IMR-90 (cell line): ENCODE measurements at regions not wholly inside any gene's neighbourhood (a gene's known extent, or its start where the extent isn't known, plus 50 kb on each side); places are given as distances from the start of the nearest gene placed in this dataset.

Experiments
- ATAC-seq: fragments of 200-7000 bp; cut with Tn5 transposase; 2 replicates; pipeline ENCODE4 v1.9.1; 2020; ENCODE audit warnings: low read depth, mild to moderate bottlenecking, moderate library complexity
- BruUV-seq: library from RNA; stranded (reverse); fragments of 400-500 nt; replicated peaks from 2 replicates; lab custom pipeline; 2021; lab: Mats Ljungman, UMichigan
- CTCF ChIA-PET: fragments of 300-600 bp; formaldehyde crosslinking; extraction: SDS; loops from one replicate; lab custom pipeline; 2021; ENCODE audit warnings: antibody characterized with exemption; lab: Yijun Ruan, JAX
- POLR2A ChIA-PET: fragments of 300-600 bp; sonication (Branson Sonifier 250); formaldehyde crosslinking; loops from one replicate; lab custom pipeline; 2022; ENCODE audit warnings: antibody characterized with exemption; ENCODE audit not compliant: unreplicated experiment; lab: Charles Lee
- DNase-seq: peaks from one replicate; pipeline ENCODE4 v3.0.0; 2013
- H2AFZ ChIP-seq: replicated peaks from 2 replicates; pipeline ENCODE3; 2013; ENCODE audit warnings: low read length, mild to moderate bottlenecking; ENCODE audit not compliant: poor library complexity
- H2AK5ac ChIP-seq: 2 replicates; pipeline ENCODE4 v1.6.1; 2013; ENCODE audit warnings: low read depth, low read length, inconsistent platforms
- H2AK9ac ChIP-seq: replicated peaks from 2 replicates; pipeline ENCODE3; 2013; ENCODE audit warnings: mild to moderate bottlenecking, low read depth, low read length, moderate library complexity; ENCODE audit not compliant: poor library complexity
- H2BK120ac ChIP-seq: 2 replicates; pipeline ENCODE4 v1.6.1; 2013; ENCODE audit warnings: low read depth, low read length, inconsistent platforms
- H2BK15ac ChIP-seq: 3 replicates; pipeline ENCODE4 v1.6.1; 2013; ENCODE audit warnings: low read depth, low read length, inconsistent platforms
- H2BK20ac ChIP-seq: 2 replicates; pipeline ENCODE4 v1.6.1; 2013; ENCODE audit warnings: low read depth, mild to moderate bottlenecking, inconsistent platforms, low read length, moderate library complexity
- H2BK5ac ChIP-seq: 2 replicates; pipeline ENCODE4 v1.6.1; 2013; ENCODE audit warnings: mild to moderate bottlenecking, low read depth, low read length, inconsistent platforms; ENCODE audit not compliant: poor library complexity, severe bottlenecking
- H3K14ac ChIP-seq: replicated peaks from 2 replicates; pipeline ENCODE4 v1.6.1; 2013; ENCODE audit warnings: low read depth, low read length, inconsistent platforms
- H3K18ac ChIP-seq: 2 replicates; pipeline ENCODE4 v1.6.1; 2013; ENCODE audit warnings: low read depth, low read length, control low read depth
- H3K23ac ChIP-seq: 2 replicates; pipeline ENCODE4 v1.6.1; 2013; ENCODE audit warnings: low read depth, low read length, inconsistent platforms
- H3K27ac ChIP-seq: 2 replicates; pipeline ENCODE4 v1.5.1; 2013; ENCODE audit warnings: mild to moderate bottlenecking, control low read depth, low read length; ENCODE audit not compliant: insufficient read depth
- H3K27me3 ChIP-seq: 2 replicates; pipeline ENCODE4 v1.6.1; 2013; ENCODE audit warnings: low read length; ENCODE audit not compliant: control insufficient read depth, insufficient read depth
- H3K36me3 ChIP-seq: 2 replicates; pipeline ENCODE4 v1.6.1; 2013; ENCODE audit warnings: low read length, mixed read lengths; ENCODE audit not compliant: control insufficient read depth, insufficient read depth
- H3K4ac ChIP-seq: 2 replicates; pipeline ENCODE4 v1.6.1; 2013; ENCODE audit warnings: low read depth, low read length, inconsistent platforms
- H3K4me1 ChIP-seq: 2 replicates; pipeline ENCODE4 v1.6.1; 2013; ENCODE audit warnings: low read length, mixed read lengths; ENCODE audit not compliant: control insufficient read depth, insufficient read depth
- H3K4me2 ChIP-seq: 2 replicates; pipeline ENCODE4 v1.6.1; 2013; ENCODE audit warnings: low read depth, mild to moderate bottlenecking, control low read depth, low read length, moderate library complexity
- H3K4me3 ChIP-seq: 2 replicates; pipeline ENCODE4 v1.5.1; 2013; ENCODE audit warnings: low read depth, mild to moderate bottlenecking, control low read depth, low read length, moderate library complexity; ENCODE audit not compliant: insufficient read depth
- H3K56ac ChIP-seq: 2 replicates; pipeline ENCODE4 v1.6.1; 2013; ENCODE audit warnings: low read length, inconsistent platforms; ENCODE audit not compliant: insufficient read depth; ENCODE audit errors: extremely low read depth
- H3K79me1 ChIP-seq, 2 experiments: 2 replicates each; pipeline ENCODE4 v1.6.1; 2013; ENCODE audit warnings: low read length in 2 of 2, inconsistent platforms in 1 of 2, low read depth in 1 of 2
- H3K9ac ChIP-seq: 2 replicates; pipeline ENCODE4 v1.6.1; 2013; ENCODE audit warnings: low read depth, low read length, control low read depth
- H3K9me1 ChIP-seq: 2 replicates; pipeline ENCODE4 v1.6.1; 2013; ENCODE audit warnings: low read length, inconsistent platforms; ENCODE audit not compliant: insufficient read depth
- H3K9me3 ChIP-seq: 2 replicates; pipeline ENCODE4 v1.6.1; 2013; ENCODE audit warnings: low read length; ENCODE audit not compliant: control insufficient read depth, insufficient read depth
- H4K20me1 ChIP-seq: 2 replicates; pipeline ENCODE4 v1.6.1; 2013; ENCODE audit warnings: low read length, inconsistent platforms; ENCODE audit not compliant: insufficient read depth
- H4K5ac ChIP-seq: 2 replicates; pipeline ENCODE4 v1.6.1; 2013; ENCODE audit warnings: mild to moderate bottlenecking, low read depth, low read length, control low read depth
- H4K8ac ChIP-seq, 2 experiments: 2 replicates each; pipeline ENCODE4 v1.6.1; 2013; ENCODE audit warnings: low read depth in 2 of 2, low read length in 2 of 2, control low read depth in 1 of 2, inconsistent platforms in 1 of 2
- H4K91ac ChIP-seq: 2 replicates; pipeline ENCODE4 v1.6.1; 2013; ENCODE audit warnings: low read depth, low read length, inconsistent platforms; ENCODE audit not compliant: insufficient read depth
- CHD1 ChIP-seq: IDR thresholded peaks from 2 replicates; pipeline ENCODE4 v1.6.1; 2012; ENCODE audit warnings: low read depth, low read length, improper control_type of control experiment
- CTCF ChIP-seq: conservative IDR thresholded peaks from 2 replicates; pipeline ENCODE4 v1.5.1; 2012; ENCODE audit warnings: mild to moderate bottlenecking, low read depth, low read length, improper control_type of control experiment
- FOS ChIP-seq: fragments of 150-350 bp; IDR thresholded peaks from 2 replicates; pipeline ENCODE4 v1.6.1; 2016; ENCODE audit warnings: low read depth, low read length
- MAZ ChIP-seq: IDR thresholded peaks from 2 replicates; pipeline ENCODE4 v1.6.1; 2012; ENCODE audit warnings: low read depth, mild to moderate bottlenecking, low read length, improper control_type of control experiment, moderate library complexity, borderline replicate concordance
- MXI1 ChIP-seq: IDR thresholded peaks from 2 replicates; pipeline ENCODE4 v1.6.1; 2012; ENCODE audit warnings: low read depth, mild to moderate bottlenecking, low read length, moderate library complexity, borderline replicate concordance
- NFE2L2 ChIP-seq: fragments of 150-350 bp; IDR thresholded peaks from 2 replicates; pipeline ENCODE4 v1.6.1; 2016; ENCODE audit warnings: low read depth, mild to moderate bottlenecking, low read length
- POLR2A ChIP-seq: IDR thresholded peaks from 2 replicates; pipeline ENCODE4 v1.6.1; 2012; ENCODE audit warnings: mild to moderate bottlenecking, low read depth, low read length
- RAD21 ChIP-seq: IDR thresholded peaks from 2 replicates; pipeline ENCODE4 v1.6.1; 2012; ENCODE audit warnings: low read length, improper control_type of control experiment
- RFX5 ChIP-seq: IDR thresholded peaks from 2 replicates; pipeline ENCODE4 v1.8.0; 2012; ENCODE audit warnings: low read depth, mild to moderate bottlenecking, low read length, moderate library complexity
- WGBS, 2 experiments: methylation state at CpG; one replicate each; pipeline versions ENCODE4 v1.1.5 to v1.1.7; 2013; ENCODE audit warnings: missing lambda C conversion rate in 2 of 2; ENCODE audit not compliant: insufficient read length in 1 of 2; ENCODE audit errors: extremely low coverage in 2 of 2; 5-methylcytosine and 5-hydroxymethylcytosine counted together
- dilution Hi-C: fragments of 300-500 bp; cut with HindIII; formaldehyde crosslinking; loops from one replicate; pipeline ENCODE4 v1.14.3; 2018; ENCODE audit warnings: low sequenced_read_pairs; ENCODE audit not compliant: unreplicated experiment
- in situ Hi-C: fragments of 300-500 bp; cut with MboI; formaldehyde crosslinking; loops from 3 replicates; pipeline ENCODE4 v1.14.3; 2019; ENCODE audit warnings: low sequenced_read_pairs, inconsistent platforms, mixed read lengths
- intact Hi-C: fragments of 100-400 bp; cut with micrococcal nuclease; formaldehyde crosslinking; loops from 2 replicates; pipeline ENCODE4 v1.10.0; 2022
- TF ChIP-seq, protein P1 (sequence below): fragments of 150-350 bp; IDR thresholded peaks from 2 replicates; pipeline ENCODE4 v1.6.1; 2017; ENCODE audit warnings: mild to moderate bottlenecking, antibody characterized with exemption, low read length, low read depth

- H3K9me3 ChIP-seq = no peaks in the 10 kb centered on the region
- H3K56ac ChIP-seq = no peak overlapping the region
- no peaks in the 10 kb centered on the region for H3K9me1 ChIP-seq
- H2BK15ac ChIP-seq = no peak overlapping the region
- no TSS peak for BruUV-seq
- H2BK20ac ChIP-seq = no peak overlapping the region
- peaks cover 5% of the 10 kb centered on the region; the same call in 1 of the 2 replicates for H3K27me3 ChIP-seq
- H3K4me1 ChIP-seq = peaks cover 2% of the 10 kb centered on the region; the same call in 1 of the 2 replicates
- no peak overlapping the region for H4K91ac ChIP-seq
- no peak overlapping the region for H2BK5ac ChIP-seq
- H3K79me1 ChIP-seq = no peaks in the 10 kb centered on the region
- peak; percentile 45 for DNase-seq
- no peak overlapping the region for H3K23ac ChIP-seq
- H3K36me3 ChIP-seq = no peaks in the 10 kb centered on the region
- H2AK5ac ChIP-seq = no peak overlapping the region
- H3K4me2 ChIP-seq = no peak overlapping the region
- TF ChIP-seq CHD1 = no peak
- TF ChIP-seq RFX5 = no peak
- TF ChIP-seq NFE2L2 = no peak
- no peak for TF ChIP-seq MXI1
- TF ChIP-seq POLR2A = no peak
- no peak for TF ChIP-seq CTCF
- TF ChIP-seq, protein P1, sequence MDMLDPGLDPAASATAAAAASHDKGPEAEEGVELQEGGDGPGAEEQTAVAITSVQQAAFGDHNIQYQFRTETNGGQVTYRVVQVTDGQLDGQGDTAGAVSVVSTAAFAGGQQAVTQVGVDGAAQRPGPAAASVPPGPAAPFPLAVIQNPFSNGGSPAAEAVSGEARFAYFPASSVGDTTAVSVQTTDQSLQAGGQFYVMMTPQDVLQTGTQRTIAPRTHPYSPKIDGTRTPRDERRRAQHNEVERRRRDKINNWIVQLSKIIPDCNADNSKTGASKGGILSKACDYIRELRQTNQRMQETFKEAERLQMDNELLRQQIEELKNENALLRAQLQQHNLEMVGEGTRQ = no peak
- no peak for TF ChIP-seq MAZ
- no peak for TF ChIP-seq FOS
- TF ChIP-seq RAD21 = no peak
- no peak overlapping the region for H2BK120ac ChIP-seq
- in situ Hi-C loops (no loop called here), dilution Hi-C loops (no loop called here), intact Hi-C loops (no loop called here)
- H3K4ac ChIP-seq = no peak overlapping the region
- ChIA-PET CTCF (interaction anchor here (0.7 kb wide), 1 partner anchor 82 kb away, joined by 3 read pairs; no protein-coding TSS in a partner anchor), POLR2A (no interaction called here)
- H4K5ac ChIP-seq = no peak overlapping the region
- H3K18ac ChIP-seq = no peak overlapping the region
- H2AK9ac ChIP-seq = no peak overlapping the region
- whole genome bisulfite sequencing, 2 experiments = no CpG with 5 or more reads among the region's 5 CpGs
- no peak overlapping the region for H4K8ac ChIP-seq
- no peaks in the 10 kb centered on the region for H4K20me1 ChIP-seq
- no peak overlapping the region for H3K14ac ChIP-seq
- no peak overlapping the region for H3K4me3 ChIP-seq
- H3K27ac ChIP-seq = no peak overlapping the region
- no peak overlapping the region for H3K9ac ChIP-seq
- H2AFZ ChIP-seq = no peak overlapping the region
- ATAC-seq = peak; percentile 62
Measured at GRCh38 chr10:44278837-44279324, 106.0 kb downstream of the CXCL12 start.
